HAP-1 (cell line): ENCODE measurements at regions not wholly inside any gene's neighbourhood (a gene's known extent, or its start where the extent isn't known, plus 50 kb on each side); places are given as distances from the start of the nearest gene placed in this dataset.

Experiments
- DNase-seq, 2 experiments: peaks; one replicate each; pipeline ENCODE4 v3.0.0-alpha.2; 2016 to 2020; ENCODE audit warnings: low spot score in 2 of 2
- H3K27me3 ChIP-seq: fragments of 250-450 bp; sonication (Bioruptor Pico); 2 replicates; pipeline ENCODE4 v1.5.1; 2020; ENCODE audit warnings: low read depth, mild to moderate bottlenecking, moderate library complexity
- H3K36me3 ChIP-seq: fragments of 250-450 bp; sonication (Bioruptor Pico); replicated peaks from 2 replicates; pipeline ENCODE4 v1.5.1; 2020; ENCODE audit warnings: mild to moderate bottlenecking
- H3K4me1 ChIP-seq: fragments of 250-450 bp; sonication (Bioruptor Pico); 2 replicates; pipeline ENCODE4 v1.5.1; 2020; ENCODE audit warnings: mild to moderate bottlenecking
- H3K4me3 ChIP-seq: fragments of 250-450 bp; sonication (Bioruptor Pico); 2 replicates; pipeline ENCODE4 v1.5.1; 2020; ENCODE audit warnings: mild to moderate bottlenecking, moderate library complexity
- H3K9me3 ChIP-seq: fragments of 250-450 bp; sonication (Bioruptor Pico); 2 replicates; pipeline ENCODE4 v1.5.1; 2020; ENCODE audit warnings: mild to moderate bottlenecking, moderate library complexity
- in situ Hi-C: fragments of 300-500 bp; cut with MboI; formaldehyde crosslinking; loops from 3 replicates; pipeline ENCODE4 v1.14.3; 2020; ENCODE audit warnings: low sequenced_read_pairs, inconsistent platforms, mixed read lengths

DNA sequence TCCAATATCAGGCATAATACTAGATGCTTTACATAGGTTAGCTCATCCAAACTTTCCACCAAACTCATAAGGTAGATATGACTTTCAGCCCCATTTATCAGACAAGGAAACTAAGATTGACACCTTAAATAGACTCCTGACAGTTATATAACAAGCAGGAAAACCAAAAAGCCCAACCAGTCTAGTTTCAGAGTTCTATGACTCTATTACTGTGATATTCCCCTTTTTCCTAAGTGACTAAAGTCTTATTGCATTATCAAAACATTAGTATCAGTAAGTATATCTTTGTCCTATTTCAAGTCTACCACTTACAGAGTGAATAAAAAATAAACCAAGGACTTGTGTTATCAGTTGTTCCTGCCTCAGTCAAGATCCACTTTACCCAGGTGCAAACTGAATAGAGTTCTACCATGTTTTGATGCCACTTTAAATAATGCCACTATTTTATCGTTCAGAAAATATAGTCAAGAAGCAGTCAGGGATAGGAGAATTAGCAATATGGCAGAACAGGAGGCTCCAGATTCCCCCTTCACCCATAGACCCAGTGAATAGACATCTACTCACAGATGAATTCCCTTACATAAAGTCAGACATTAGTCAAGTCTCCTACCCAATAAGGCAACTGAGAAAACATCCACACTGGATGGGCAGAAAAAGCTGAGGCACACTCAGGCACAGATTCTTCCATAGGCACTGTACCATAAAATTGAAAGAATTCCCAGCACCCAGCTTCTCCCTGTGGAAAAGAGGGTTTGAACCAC lies 74.1 kb downstream of the CRPPA start:
- in situ Hi-C loops: no loop called here

DNA sequence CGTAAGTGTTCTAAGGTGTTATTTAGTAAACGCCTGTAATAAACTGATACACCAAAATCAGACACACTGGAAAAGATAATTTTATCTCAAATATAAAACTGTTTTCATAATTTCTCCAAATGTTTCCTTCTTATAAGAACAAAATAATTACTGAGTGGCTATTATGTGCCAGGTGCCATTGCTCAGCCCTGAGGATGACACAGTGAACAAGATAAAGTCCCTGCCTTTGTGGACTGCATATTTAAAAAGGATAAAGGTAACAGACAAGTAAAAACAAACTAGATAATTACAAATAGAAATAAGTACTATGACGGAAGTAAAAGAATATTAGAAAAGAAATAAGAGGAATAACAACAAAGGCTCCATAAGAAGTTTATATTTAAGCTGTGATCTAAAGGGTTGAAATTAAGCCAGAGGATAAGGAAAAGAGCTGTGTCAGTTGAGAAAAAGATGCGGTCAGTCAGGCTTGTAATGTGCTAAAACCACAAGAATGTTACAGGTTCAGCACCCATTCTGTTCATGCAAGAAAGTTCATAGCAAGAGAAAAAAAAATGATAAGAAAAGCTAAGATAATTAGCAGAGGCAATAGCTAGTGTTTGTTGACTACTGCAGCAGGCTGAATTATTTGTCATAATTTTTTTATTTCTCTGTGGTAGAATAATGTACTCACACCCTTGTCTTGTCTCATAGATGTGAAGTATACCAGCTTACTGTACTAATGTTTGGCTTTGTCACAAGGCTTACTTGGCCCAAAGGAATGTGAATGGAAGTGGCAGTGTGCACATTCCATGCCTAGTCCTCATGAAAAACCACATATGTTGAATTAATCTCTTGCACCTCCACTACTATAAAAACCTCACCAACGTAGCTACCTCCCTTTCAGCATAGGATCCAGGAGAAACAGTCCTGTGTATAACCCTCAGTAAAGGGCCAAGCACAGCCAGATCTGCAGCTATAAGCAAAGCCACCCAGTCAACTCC lies 75.1 kb downstream of the CRPPA start:
- Histone ChIP-seq H3K36me3 (no peaks in the 10 kb centered on the region), H3K4me3 (no peak overlapping the region), H3K4me1 (peaks cover 6% of the 10 kb centered on the region), H3K9me3 (peaks cover 3% of the 10 kb centered on the region), H3K27me3 (no peaks in the 10 kb centered on the region)
- no peak for DNase-seq
- in situ Hi-C loops: no loop called here

More for the DNA sequence above, 74.1 kb downstream of the CRPPA start:
- no peak for DNase-seq
- Histone ChIP-seq H3K9me3 (peaks cover 3% of the 10 kb centered on the region), H3K27me3 (no peaks in the 10 kb centered on the region), H3K36me3 (no peaks in the 10 kb centered on the region), H3K4me3 (no peak overlapping the region), H3K4me1 (peaks cover 6% of the 10 kb centered on the region)

DNA sequence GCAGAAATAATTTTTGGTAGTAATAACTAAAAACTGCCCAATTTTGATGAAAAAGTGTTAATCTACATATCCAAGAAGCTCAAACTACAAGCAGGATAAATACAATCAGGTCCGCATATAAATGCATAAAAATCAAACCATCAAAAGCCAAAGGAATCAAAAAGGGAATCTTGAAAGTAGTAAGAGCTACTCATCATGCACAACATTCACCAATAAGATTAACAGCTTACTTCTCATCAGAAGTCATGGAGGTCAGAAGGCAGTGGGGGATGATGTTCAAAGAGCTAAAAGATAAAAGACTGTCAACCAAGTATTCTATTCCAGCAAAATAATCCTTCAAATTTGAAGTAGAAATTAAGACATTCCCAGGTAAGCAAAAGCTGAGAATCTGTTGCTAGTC lies 76.4 kb downstream of the CRPPA start:
- H3K9me3 ChIP-seq: peaks cover 3% of the 10 kb centered on the region
- H3K36me3 ChIP-seq: no peaks in the 10 kb centered on the region
- peaks cover 6% of the 10 kb centered on the region for H3K4me1 ChIP-seq
- no peaks in the 10 kb centered on the region for H3K27me3 ChIP-seq
- no peak for DNase-seq
- H3K4me3 ChIP-seq: no peak overlapping the region
- in situ Hi-C loops: no loop called here

DNA sequence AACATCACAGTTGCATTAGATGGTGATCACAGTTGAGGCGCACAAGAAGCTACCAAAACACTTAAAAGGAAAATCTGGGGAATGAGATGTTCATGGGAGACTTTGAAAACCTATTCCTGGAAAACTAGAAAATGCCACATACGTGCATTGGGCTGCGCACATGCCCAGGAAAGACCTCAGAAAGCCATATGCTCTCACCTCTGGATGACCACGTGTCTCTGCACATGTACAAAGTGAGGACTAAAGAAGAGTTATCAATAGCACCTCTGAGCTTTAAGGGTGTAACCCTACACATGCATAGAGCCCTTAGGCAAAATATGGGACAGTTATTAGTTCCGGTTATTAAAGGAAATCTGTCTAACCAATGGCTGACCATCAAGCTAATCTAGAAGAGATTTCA lies 77.7 kb downstream of the CRPPA start:
- no peaks in the 10 kb centered on the region for H3K27me3 ChIP-seq
- in situ Hi-C loops: no loop called here
- H3K4me1 ChIP-seq: peaks cover 6% of the 10 kb centered on the region
- DNase-seq: no peak
- no peak overlapping the region for H3K4me3 ChIP-seq
- H3K9me3 ChIP-seq: no peaks in the 10 kb centered on the region; the same call in 1 of the 2 replicates
- no peaks in the 10 kb centered on the region for H3K36me3 ChIP-seq

DNA sequence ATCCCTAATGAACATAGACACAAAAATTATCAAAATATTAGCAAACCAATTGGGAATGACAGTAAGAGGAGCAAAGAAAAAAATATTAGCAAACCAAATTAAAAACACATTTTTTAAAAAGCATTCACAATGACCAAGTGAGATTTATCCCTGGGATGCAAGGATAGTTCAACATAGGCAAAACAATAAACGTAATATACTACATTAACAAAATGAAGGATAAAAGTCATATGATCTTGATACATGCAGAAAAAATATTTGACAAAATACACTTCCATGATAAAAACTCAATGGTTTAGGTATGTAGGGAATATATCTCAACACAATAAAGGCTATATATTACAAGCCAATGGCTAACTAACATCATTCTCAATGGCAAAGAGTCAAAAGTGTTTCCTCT lies 83.3 kb downstream of the CRPPA start:
- no peak overlapping the region for H3K4me3 ChIP-seq
- H3K9me3 ChIP-seq: no peaks in the 10 kb centered on the region
- no peaks in the 10 kb centered on the region for H3K27me3 ChIP-seq
- no peaks in the 10 kb centered on the region for H3K36me3 ChIP-seq
- in situ Hi-C loops: no loop called here
- no peak for DNase-seq
- H3K4me1 ChIP-seq: no peaks in the 10 kb centered on the region

DNA sequence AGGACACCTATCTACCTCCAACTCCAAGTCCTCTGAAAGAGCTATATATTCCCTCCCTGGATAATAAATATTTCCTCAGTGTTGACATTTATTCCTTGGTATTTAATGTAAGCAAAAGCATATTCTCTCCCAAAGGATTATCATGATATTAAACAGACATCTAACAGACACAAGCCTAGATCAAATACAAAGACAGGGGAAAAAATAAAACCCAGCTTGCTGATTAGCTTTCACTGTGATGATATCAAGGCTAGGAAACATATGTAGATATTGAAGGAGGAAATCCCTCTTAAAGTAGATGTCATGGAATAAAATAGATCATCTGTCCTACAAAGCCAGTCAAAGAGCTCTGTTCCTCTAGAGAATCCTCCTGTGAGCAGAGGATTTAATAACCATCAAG lies 95.2 kb downstream of the CRPPA start:
- H3K36me3 ChIP-seq: no peaks in the 10 kb centered on the region
- H3K27me3 ChIP-seq: no peaks in the 10 kb centered on the region
- DNase-seq: no peak
- no peak overlapping the region for H3K4me3 ChIP-seq
- peaks cover 17% of the 10 kb centered on the region for H3K4me1 ChIP-seq
- H3K9me3 ChIP-seq: no peaks in the 10 kb centered on the region
- in situ Hi-C loops: no loop called here

DNA sequence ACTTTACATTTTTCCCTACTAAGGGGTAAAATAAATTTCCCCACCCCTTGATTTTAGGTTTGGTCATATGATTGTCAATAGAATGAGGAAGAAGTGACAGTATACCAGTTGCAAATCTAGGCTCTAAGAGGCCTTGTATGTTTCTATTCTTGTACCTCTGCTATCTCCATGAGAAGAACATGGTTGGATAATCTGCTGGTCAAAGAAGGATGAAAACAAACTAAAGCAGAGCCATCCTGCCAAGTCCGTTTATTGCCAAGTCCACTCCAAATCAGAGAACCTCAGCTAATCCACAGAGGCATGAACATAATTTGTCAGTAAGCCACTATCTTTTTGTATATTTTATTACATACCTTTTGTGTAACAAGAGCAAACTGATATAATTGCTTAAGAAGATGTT lies 98.0 kb downstream of the CRPPA start:
- DNase-seq: no peak
- Histone ChIP-seq H3K9me3 (no peaks in the 10 kb centered on the region), H3K4me1 (peaks cover 31% of the 10 kb centered on the region), H3K36me3 (no peaks in the 10 kb centered on the region), H3K27me3 (no peaks in the 10 kb centered on the region), H3K4me3 (no peak overlapping the region)
- in situ Hi-C loops: no loop called here

DNA sequence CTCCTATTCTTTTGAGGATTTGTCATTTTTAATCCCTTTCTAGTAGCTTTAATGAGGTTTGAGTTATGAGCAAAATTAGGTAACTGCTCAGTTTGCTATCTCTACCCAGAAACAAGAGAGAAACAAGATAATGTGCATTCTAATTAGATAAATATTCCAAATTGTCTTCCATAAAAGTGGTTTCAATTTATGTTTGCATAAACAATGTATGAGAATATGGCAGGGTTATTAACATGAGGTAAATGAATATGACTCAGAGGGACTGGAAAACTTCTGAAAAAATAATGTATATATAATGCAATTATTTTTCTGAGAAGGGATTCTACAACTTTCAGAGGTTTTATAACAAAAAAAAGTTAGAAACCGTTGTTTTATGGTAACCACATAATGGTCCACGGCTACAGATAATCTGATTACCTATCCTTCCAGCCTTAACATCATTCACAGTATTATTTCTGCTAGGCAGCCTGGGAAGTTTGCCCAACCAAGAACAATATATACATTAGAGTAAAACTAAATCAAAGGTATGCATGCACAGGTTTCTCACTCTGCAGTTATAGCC lies 101.2 kb downstream of the CRPPA start:
- DNase-seq: peak; percentile 10 to 30
- H3K4me3 ChIP-seq: no peak overlapping the region
- no peaks in the 10 kb centered on the region for H3K27me3 ChIP-seq
- in situ Hi-C loops: no loop called here
- H3K9me3 ChIP-seq: no peaks in the 10 kb centered on the region
- H3K4me1 ChIP-seq: peaks cover 18% of the 10 kb centered on the region
- H3K36me3 ChIP-seq: no peaks in the 10 kb centered on the region

DNA sequence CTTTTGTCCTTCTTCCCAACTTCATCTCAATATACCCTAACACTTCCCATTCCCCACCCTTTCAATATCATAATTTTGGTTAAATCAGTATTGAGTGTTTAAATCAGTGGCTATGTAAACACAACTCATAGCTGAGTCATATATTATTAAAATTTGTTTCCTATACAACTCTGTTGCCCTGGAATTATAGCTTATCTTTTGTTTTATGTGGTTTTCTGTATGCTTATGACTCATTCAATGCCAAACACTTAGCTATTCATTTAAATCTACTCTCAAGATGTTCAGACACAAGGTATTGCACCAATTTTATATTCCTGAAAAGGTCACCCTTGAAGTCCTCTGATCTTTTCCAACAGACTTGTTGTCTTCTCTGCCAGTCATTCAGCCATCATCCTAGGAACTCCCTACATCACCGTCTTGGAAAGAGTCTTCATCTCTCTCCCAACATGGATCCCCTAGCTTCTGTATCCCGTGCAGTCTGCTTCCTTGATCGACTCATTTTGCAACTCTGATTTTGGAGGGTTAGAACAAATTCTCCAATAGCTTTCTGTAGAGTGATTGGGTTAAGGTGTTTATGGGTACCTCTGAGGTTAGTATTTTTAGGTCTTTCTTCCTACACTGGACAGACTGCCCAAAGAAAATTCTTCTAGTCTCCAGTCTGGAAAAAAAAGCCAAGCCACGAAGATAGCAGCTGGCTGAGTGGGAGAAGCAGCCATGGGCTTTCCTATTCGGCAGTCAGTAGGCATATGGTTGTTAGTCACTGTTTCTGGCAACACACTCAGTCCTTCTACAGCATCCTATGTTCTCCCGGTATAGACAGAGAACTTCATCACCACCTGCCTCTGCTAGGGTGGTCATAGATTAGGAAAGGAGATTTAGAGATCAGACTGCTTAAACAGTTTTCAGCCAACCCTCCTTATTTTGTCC lies 102.1 kb downstream of the CRPPA start:
- Histone ChIP-seq H3K4me1 (peaks cover 14% of the 10 kb centered on the region), H3K4me3 (no peak overlapping the region), H3K9me3 (no peaks in the 10 kb centered on the region), H3K27me3 (no peaks in the 10 kb centered on the region), H3K36me3 (no peaks in the 10 kb centered on the region)
- in situ Hi-C loops: no loop called here
- DNase-seq: no peak

DNA sequence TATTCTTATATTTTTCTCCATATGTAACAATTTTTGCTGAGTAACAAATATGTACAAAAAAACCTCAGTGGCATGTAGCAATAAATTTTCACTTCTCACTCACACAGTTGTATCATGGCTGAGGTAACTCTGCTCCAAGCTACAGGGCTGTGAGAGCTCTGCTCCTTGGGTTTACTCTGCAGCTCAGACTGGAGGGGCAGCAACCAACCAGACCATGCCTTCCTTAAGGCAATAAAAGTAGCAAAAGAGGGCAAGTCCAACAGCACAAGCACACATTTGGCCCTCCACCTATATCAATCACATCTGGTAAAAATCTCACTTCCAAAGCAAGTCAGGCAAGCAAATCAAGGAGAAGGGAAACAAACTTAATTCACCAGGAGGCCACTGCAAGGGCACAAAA lies 102.9 kb downstream of the CRPPA start:
- Histone ChIP-seq H3K4me1 (peaks cover 14% of the 10 kb centered on the region), H3K4me3 (no peak overlapping the region), H3K36me3 (no peaks in the 10 kb centered on the region), H3K9me3 (no peaks in the 10 kb centered on the region), H3K27me3 (no peaks in the 10 kb centered on the region)
- in situ Hi-C loops: no loop called here
- no peak for DNase-seq

DNA sequence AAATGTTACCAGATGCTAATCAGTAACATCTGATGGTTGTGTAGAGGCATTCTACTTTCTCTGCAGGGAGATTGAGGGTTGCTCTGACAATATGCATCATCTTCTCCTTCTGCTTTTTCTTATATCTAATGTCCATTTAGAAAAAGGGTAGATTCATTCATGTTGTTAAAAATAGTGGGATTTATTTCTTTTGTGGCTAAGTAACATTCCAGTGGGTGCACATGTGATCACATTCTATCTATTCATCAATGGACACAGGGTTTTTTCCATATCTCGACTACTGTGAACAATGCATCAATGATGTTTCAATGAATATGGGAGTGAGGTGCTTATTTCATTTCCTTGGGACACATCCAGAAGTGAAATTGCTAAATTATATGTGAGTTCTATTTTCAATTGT lies 103.9 kb downstream of the CRPPA start:
- peaks cover 14% of the 10 kb centered on the region for H3K4me1 ChIP-seq
- H3K9me3 ChIP-seq: no peaks in the 10 kb centered on the region
- H3K4me3 ChIP-seq: no peak overlapping the region
- DNase-seq: no peak
- H3K36me3 ChIP-seq: no peaks in the 10 kb centered on the region
- H3K27me3 ChIP-seq: no peaks in the 10 kb centered on the region
- in situ Hi-C loops: no loop called here

DNA sequence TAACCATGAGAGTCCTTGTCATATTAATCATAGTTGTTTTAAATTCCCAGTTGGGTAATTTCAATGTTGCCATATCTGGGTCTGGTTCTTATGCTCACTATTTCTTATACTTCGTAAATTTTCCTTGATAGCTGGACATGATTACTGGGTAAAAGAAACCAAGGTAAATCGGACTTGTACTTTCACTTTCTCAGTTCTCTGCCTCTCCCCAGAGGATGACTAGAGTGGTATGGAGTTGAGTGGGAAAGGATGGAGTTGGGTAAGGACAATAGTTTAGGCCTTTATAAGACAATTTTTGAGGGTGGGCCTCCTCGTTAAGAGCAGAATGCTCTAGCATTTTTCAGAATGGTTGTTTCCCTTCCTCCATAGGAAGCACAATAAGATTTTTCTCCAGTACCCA lies 106.1 kb downstream of the CRPPA start:
- Histone ChIP-seq H3K9me3 (no peaks in the 10 kb centered on the region), H3K36me3 (no peaks in the 10 kb centered on the region), H3K27me3 (no peaks in the 10 kb centered on the region), H3K4me3 (no peak overlapping the region), H3K4me1 (peaks cover 9% of the 10 kb centered on the region)
- in situ Hi-C loops: no loop called here
- DNase-seq: no peak

DNA sequence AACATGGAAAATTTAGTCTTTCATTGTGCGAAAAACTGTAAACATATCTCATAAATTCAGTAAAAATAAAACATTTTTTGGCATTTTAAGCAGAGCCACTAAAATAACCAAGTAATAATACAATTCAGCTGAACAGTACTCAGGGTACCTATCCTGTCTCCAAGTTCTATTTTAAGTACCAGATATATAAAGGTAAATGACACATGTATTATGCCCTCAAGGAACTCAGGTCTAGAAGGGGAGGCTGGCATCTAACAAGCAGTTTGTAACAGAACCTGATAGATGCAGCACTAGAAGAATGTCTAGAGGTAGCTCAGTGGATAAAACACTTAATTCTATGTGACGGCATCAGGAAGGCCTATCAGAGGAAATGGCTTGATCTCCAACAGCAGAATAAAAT lies 112.2 kb downstream of the CRPPA start:
- Histone ChIP-seq H3K4me1 (no peaks in the 10 kb centered on the region), H3K4me3 (no peak overlapping the region), H3K27me3 (no peaks in the 10 kb centered on the region), H3K9me3 (no peaks in the 10 kb centered on the region), H3K36me3 (no peaks in the 10 kb centered on the region)
- DNase-seq: no peak
- in situ Hi-C loops: no loop called here
